H1 (cell line): ENCODE measurements at regions not wholly inside any gene's neighbourhood (a gene's known extent, or its start where the extent isn't known, plus 50 kb on each side); places are given as distances from the start of the nearest gene placed in this dataset.

Experiments used
- ASH2L ChIP-seq: fragments of 200-600, 300-600 bp; sonication (generic); IDR thresholded peaks from one replicate; pipeline ENCODE4 v1.7.1; 2017; ENCODE audit warnings: low read length
- JUN ChIP-seq: IDR thresholded peaks from 2 replicates; pipeline ENCODE4 v1.6.1; 2011; ENCODE audit warnings: low read depth, mild to moderate bottlenecking, improper control_type of control experiment, low read length
- KDM1A ChIP-seq: fragments of 200-600, 300-600 bp; sonication (generic); IDR thresholded peaks from 2 replicates; pipeline ENCODE4 v1.7.1; 2016; ENCODE audit warnings: mild to moderate bottlenecking, low read length, borderline replicate concordance
- PHF8 ChIP-seq: fragments of 200-600 bp; sonication (generic); conservative IDR thresholded peaks from 2 replicates; pipeline ENCODE4 v1.7.1; 2012; ENCODE audit warnings: low read depth, mild to moderate bottlenecking, inconsistent platforms, low read length, moderate library complexity
- POLR2AphosphoS5 ChIP-seq: IDR thresholded peaks from 2 replicates; pipeline ENCODE4 v1.6.1; 2011; ENCODE audit warnings: low read depth, low read length
- RFX5 ChIP-seq: IDR thresholded peaks from 2 replicates; pipeline ENCODE4 v1.6.1; 2011; ENCODE audit warnings: low read depth, low read length, improper control_type of control experiment, borderline replicate concordance
- SIRT6 ChIP-seq: IDR thresholded peaks from one replicate; pipeline ENCODE4 v1.7.1; 2012; ENCODE audit warnings: low read length, inconsistent platforms
- SRF ChIP-seq: IDR thresholded peaks from 2 replicates; pipeline ENCODE4 v1.6.1; 2011; ENCODE audit warnings: mild to moderate bottlenecking, low read depth, low read length, moderate library complexity
- ZNF274 ChIP-seq: IDR thresholded peaks from 2 replicates; pipeline ENCODE4 v1.7.0; 2012; ENCODE audit warnings: low read length, borderline replicate concordance; ENCODE audit errors: extremely low read depth
- TF ChIP-seq, protein P1 (sequence below): fragments of 300-600 bp; sonication (generic); IDR thresholded peaks from 2 replicates; pipeline ENCODE4 v1.7.1; 2012; ENCODE audit warnings: low read length, moderate library complexity, mild to moderate bottlenecking, inconsistent platforms; ENCODE audit not compliant: insufficient replicate concordance

DNA sequence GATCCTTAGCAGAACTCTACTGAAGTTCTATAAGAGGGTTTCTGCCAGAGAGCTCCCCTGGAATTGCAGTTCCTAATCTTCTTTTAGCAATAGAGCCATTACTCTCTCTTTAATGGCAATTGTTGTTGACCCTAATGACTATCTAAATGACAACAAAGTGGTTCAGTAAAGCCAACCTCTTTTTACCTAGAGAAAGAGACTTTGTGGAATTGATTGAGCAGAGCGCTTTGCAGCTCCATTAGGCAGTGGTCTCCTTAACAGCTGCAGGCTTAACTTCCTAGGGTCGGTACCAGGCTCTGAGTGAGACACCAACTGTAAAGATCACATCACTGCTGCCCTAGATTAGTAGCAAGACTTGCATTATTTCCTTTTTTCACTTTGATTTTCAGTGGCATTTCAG lies 1472.9 kb upstream of the TENM3 start (continued):
- TF ChIP-seq, protein P1, sequence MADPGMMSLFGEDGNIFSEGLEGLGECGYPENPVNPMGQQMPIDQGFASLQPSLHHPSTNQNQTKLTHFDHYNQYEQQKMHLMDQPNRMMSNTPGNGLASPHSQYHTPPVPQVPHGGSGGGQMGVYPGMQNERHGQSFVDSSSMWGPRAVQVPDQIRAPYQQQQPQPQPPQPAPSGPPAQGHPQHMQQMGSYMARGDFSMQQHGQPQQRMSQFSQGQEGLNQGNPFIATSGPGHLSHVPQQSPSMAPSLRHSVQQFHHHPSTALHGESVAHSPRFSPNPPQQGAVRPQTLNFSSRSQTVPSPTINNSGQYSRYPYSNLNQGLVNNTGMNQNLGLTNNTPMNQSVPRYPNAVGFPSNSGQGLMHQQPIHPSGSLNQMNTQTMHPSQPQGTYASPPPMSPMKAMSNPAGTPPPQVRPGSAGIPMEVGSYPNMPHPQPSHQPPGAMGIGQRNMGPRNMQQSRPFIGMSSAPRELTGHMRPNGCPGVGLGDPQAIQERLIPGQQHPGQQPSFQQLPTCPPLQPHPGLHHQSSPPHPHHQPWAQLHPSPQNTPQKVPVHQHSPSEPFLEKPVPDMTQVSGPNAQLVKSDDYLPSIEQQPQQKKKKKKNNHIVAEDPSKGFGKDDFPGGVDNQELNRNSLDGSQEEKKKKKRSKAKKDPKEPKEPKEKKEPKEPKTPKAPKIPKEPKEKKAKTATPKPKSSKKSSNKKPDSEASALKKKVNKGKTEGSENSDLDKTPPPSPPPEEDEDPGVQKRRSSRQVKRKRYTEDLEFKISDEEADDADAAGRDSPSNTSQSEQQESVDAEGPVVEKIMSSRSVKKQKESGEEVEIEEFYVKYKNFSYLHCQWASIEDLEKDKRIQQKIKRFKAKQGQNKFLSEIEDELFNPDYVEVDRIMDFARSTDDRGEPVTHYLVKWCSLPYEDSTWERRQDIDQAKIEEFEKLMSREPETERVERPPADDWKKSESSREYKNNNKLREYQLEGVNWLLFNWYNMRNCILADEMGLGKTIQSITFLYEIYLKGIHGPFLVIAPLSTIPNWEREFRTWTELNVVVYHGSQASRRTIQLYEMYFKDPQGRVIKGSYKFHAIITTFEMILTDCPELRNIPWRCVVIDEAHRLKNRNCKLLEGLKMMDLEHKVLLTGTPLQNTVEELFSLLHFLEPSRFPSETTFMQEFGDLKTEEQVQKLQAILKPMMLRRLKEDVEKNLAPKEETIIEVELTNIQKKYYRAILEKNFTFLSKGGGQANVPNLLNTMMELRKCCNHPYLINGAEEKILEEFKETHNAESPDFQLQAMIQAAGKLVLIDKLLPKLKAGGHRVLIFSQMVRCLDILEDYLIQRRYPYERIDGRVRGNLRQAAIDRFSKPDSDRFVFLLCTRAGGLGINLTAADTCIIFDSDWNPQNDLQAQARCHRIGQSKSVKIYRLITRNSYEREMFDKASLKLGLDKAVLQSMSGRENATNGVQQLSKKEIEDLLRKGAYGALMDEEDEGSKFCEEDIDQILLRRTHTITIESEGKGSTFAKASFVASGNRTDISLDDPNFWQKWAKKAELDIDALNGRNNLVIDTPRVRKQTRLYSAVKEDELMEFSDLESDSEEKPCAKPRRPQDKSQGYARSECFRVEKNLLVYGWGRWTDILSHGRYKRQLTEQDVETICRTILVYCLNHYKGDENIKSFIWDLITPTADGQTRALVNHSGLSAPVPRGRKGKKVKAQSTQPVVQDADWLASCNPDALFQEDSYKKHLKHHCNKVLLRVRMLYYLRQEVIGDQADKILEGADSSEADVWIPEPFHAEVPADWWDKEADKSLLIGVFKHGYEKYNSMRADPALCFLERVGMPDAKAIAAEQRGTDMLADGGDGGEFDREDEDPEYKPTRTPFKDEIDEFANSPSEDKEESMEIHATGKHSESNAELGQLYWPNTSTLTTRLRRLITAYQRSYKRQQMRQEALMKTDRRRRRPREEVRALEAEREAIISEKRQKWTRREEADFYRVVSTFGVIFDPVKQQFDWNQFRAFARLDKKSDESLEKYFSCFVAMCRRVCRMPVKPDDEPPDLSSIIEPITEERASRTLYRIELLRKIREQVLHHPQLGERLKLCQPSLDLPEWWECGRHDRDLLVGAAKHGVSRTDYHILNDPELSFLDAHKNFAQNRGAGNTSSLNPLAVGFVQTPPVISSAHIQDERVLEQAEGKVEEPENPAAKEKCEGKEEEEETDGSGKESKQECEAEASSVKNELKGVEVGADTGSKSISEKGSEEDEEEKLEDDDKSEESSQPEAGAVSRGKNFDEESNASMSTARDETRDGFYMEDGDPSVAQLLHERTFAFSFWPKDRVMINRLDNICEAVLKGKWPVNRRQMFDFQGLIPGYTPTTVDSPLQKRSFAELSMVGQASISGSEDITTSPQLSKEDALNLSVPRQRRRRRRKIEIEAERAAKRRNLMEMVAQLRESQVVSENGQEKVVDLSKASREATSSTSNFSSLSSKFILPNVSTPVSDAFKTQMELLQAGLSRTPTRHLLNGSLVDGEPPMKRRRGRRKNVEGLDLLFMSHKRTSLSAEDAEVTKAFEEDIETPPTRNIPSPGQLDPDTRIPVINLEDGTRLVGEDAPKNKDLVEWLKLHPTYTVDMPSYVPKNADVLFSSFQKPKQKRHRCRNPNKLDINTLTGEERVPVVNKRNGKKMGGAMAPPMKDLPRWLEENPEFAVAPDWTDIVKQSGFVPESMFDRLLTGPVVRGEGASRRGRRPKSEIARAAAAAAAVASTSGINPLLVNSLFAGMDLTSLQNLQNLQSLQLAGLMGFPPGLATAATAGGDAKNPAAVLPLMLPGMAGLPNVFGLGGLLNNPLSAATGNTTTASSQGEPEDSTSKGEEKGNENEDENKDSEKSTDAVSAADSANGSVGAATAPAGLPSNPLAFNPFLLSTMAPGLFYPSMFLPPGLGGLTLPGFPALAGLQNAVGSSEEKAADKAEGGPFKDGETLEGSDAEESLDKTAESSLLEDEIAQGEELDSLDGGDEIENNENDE: no peak
- TF ChIP-seq RFX5 (no peak), POLR2AphosphoS5 (no peak), SRF (no peak), JUN (no peak), KDM1A (no peak), PHF8 (no peak), ZNF274 (no peak), SIRT6 (no peak), ASH2L (no peak)
- TF ChIP-seq, all 59 proteins: peak for 0
